GM18520 (cell line): ENCODE measurements at regions not wholly inside any gene's neighbourhood (a gene's known extent, or its start where the extent isn't known, plus 50 kb on each side); places are given as distances from the start of the nearest gene placed in this dataset.
"Not testable (repeated sequence)": the region's sequence is repeated elsewhere in the genome, so short reads cannot be mapped to it uniquely, and the experiment has no call there.

Experiments used
- ATAC-seq: cut with Tn5 transposase; IDR thresholded peaks from one replicate; pipeline ENCODE4 v1.9.1; 2021; ENCODE audit not compliant: unreplicated experiment

GRCh38 chr6:12506159-12506558 lies 210.4 kb upstream of the PHACTR1 start:
- ATAC-seq, result no peak

GRCh38 chr6:12507636-12508035 lies 208.9 kb upstream of the PHACTR1 start:
- ATAC-seq, result no peak

- no peak for ATAC-seq
Observed at GRCh38 chr6:12508553-12508952, 208.0 kb upstream of the PHACTR1 start.

GRCh38 chr6:12509060-12509459 lies 207.5 kb upstream of the PHACTR1 start:
- no peak for ATAC-seq

- ATAC-seq, result no peak
Observed at GRCh38 chr6:12516070-12516469, 200.5 kb upstream of the PHACTR1 start.

- ATAC-seq, result peak; percentile 70
Observed at GRCh38 chr6:12522347-12522746, 194.2 kb upstream of the PHACTR1 start.

GRCh38 chr6:12523726-12524125 lies 192.8 kb upstream of the PHACTR1 start:
- ATAC-seq, result no peak

GRCh38 chr6:12525276-12525675 lies 191.3 kb upstream of the PHACTR1 start:
- ATAC-seq, result no peak

GRCh38 chr6:12527339-12527738 lies 189.2 kb upstream of the PHACTR1 start:
- ATAC-seq, result no peak

GRCh38 chr6:12528136-12528535 lies 188.4 kb upstream of the PHACTR1 start:
- ATAC-seq, result no peak

GRCh38 chr6:12528581-12529363 lies 187.8 kb upstream of the PHACTR1 start:
- no peak for ATAC-seq

GRCh38 chr6:12529364-12530019 lies 187.1 kb upstream of the PHACTR1 start:
- no peak for ATAC-seq

GRCh38 chr6:12530345-12530744 lies 186.2 kb upstream of the PHACTR1 start:
- no peak for ATAC-seq

- ATAC-seq, result no peak
Observed at GRCh38 chr6:12533586-12533985, 183.0 kb upstream of the PHACTR1 start.

- no peak for ATAC-seq
Observed at GRCh38 chr6:12534069-12534853, 182.3 kb upstream of the PHACTR1 start.

GRCh38 chr6:12535586-12536314 lies 180.8 kb upstream of the PHACTR1 start:
- no peak for ATAC-seq

- ATAC-seq, result no peak
Observed at GRCh38 chr6:12536416-12536815, 180.2 kb upstream of the PHACTR1 start.

GRCh38 chr6:12537389-12537788 lies 179.2 kb upstream of the PHACTR1 start:
- ATAC-seq, result no peak

- no peak for ATAC-seq
Observed at GRCh38 chr6:12538881-12539357, 177.6 kb upstream of the PHACTR1 start.

- not testable (repeated sequence) for ATAC-seq
Observed at GRCh38 chr6:12542319-12543115, 174.1 kb upstream of the PHACTR1 start.
